Astrocyte (in vitro differentiated cells and primary cell): ENCODE measurements at regions not wholly inside any gene's neighbourhood (a gene's known extent, or its start where the extent isn't known, plus 50 kb on each side); places are given as distances from the start of the nearest gene placed in this dataset.
"Not testable (repeated sequence)": the region's sequence is repeated elsewhere in the genome, so short reads cannot be mapped to it uniquely, and the experiment has no call there.

ENCODE experiments used
- DNase-seq: peaks from one replicate; pipeline ENCODE4 v3.0.0-alpha.2; 2010; ENCODE audit warnings: low read depth
- FAIRE-seq: peaks from 2 replicates; lab custom pipeline; 2011; peaks lifted over from hg19 to GRCh38; lab: Jason Lieb, UNC
- H2AFZ ChIP-seq: 2 replicates; pipeline ENCODE4 v1.6.0; 2012; ENCODE audit warnings: low read depth, low read length, inconsistent platforms
- H3K27ac ChIP-seq: 2 replicates; pipeline ENCODE4 v1.5.1; 2011; ENCODE audit warnings: low read depth, low read length, inconsistent platforms
- H3K27me3 ChIP-seq: 2 replicates; pipeline ENCODE4 v1.6.0; 2011; ENCODE audit warnings: low read length, inconsistent platforms; ENCODE audit not compliant: insufficient read depth
- H3K36me3 ChIP-seq: 2 replicates; pipeline ENCODE4 v1.5.1; 2011; ENCODE audit warnings: low read length, inconsistent platforms; ENCODE audit not compliant: insufficient read depth
- H3K4me1 ChIP-seq: 2 replicates; pipeline ENCODE4 v1.5.1; 2011; ENCODE audit warnings: low read length, inconsistent platforms; ENCODE audit not compliant: insufficient read depth
- H3K4me2 ChIP-seq: 2 replicates; pipeline ENCODE4 v1.6.0; 2012; ENCODE audit warnings: low read length, inconsistent platforms
- H3K4me3 ChIP-seq: 2 replicates; pipeline ENCODE4 v1.5.1; 2011; ENCODE audit warnings: low read depth, mild to moderate bottlenecking, low read length, inconsistent platforms; ENCODE audit not compliant: insufficient read depth
- H3K79me2 ChIP-seq: 2 replicates; pipeline ENCODE4 v1.6.0; 2012; ENCODE audit warnings: mild to moderate bottlenecking, low read length, inconsistent platforms; ENCODE audit not compliant: insufficient read depth
- H3K9ac ChIP-seq: 2 replicates; pipeline ENCODE4 v1.6.0; 2012; ENCODE audit warnings: mild to moderate bottlenecking, low read length, inconsistent platforms
- H3K9me3 ChIP-seq: 2 replicates; pipeline ENCODE4 v1.5.1; 2012; ENCODE audit warnings: low read depth, mild to moderate bottlenecking, low read length, inconsistent platforms; ENCODE audit not compliant: insufficient read depth
- H4K20me1 ChIP-seq: 2 replicates; pipeline ENCODE4 v1.6.0; 2012; ENCODE audit warnings: low read length, inconsistent platforms; ENCODE audit not compliant: insufficient read depth
- H3K27ac Mint-ChIP-seq: one replicate; pipeline ENCODE4 v1.8.0; 2021; ENCODE audit warnings: mild to moderate bottlenecking, mixed read lengths; ENCODE audit not compliant: unreplicated experiment
- H3K27me3 Mint-ChIP-seq: one replicate; pipeline ENCODE4 v1.8.0; 2021; ENCODE audit warnings: low read depth, mixed read lengths; ENCODE audit not compliant: unreplicated experiment
- H3K36me3 Mint-ChIP-seq: one replicate; pipeline ENCODE4 v1.8.0; 2021; ENCODE audit warnings: low read depth, mixed read lengths; ENCODE audit not compliant: unreplicated experiment
- H3K4me1 Mint-ChIP-seq: one replicate; pipeline ENCODE4 v1.8.0; 2021; ENCODE audit warnings: low read depth, mixed read lengths; ENCODE audit not compliant: unreplicated experiment
- H3K4me3 Mint-ChIP-seq: one replicate; pipeline ENCODE4 v1.8.0; 2021; ENCODE audit warnings: mild to moderate bottlenecking, moderate library complexity, mixed read lengths; ENCODE audit not compliant: unreplicated experiment
- H3K9me3 Mint-ChIP-seq: one replicate; pipeline ENCODE4 v1.8.0; 2021; ENCODE audit warnings: mild to moderate bottlenecking, mixed read lengths; ENCODE audit not compliant: unreplicated experiment
- CTCF ChIP-seq: IDR thresholded peaks from 2 replicates; pipeline ENCODE4 v1.5.1; 2011; ENCODE audit warnings: low read depth, mild to moderate bottlenecking, inconsistent platforms, low read length, moderate library complexity; ENCODE audit not compliant: insufficient read depth
- EZH2 ChIP-seq: IDR thresholded peaks from 2 replicates; pipeline ENCODE4 v1.6.1; 2012; ENCODE audit warnings: mild to moderate bottlenecking, low read length, inconsistent platforms; ENCODE audit not compliant: insufficient read depth

GRCh38 chr12:28096649-28097048 is 93.6 kb upstream of the CCDC91 start:
- H3K27me3 ChIP-seq, result no peaks in the 10 kb centered on the region
- no peak overlapping the region for H3K27ac Mint-ChIP-seq
- H3K4me3 ChIP-seq, result no peak overlapping the region
- no peak overlapping the region for H3K4me2 ChIP-seq
- no peak for TF ChIP-seq EZH2
- TF ChIP-seq CTCF, result no peak
- FAIRE-seq (no peak), DNase-seq (no peak)
- peaks cover 5% of the 10 kb centered on the region for H3K4me1 Mint-ChIP-seq
- H3K79me2 ChIP-seq, result no peaks in the 10 kb centered on the region
- no peaks in the 10 kb centered on the region for H3K9me3 ChIP-seq
- no peak overlapping the region for H2AFZ ChIP-seq
- no peaks in the 10 kb centered on the region for H4K20me1 ChIP-seq
- no peaks in the 10 kb centered on the region for H3K27me3 Mint-ChIP-seq
- H3K4me1 ChIP-seq, result no peaks in the 10 kb centered on the region
- no peak overlapping the region for H3K9ac ChIP-seq
- no peak overlapping the region for H3K4me3 Mint-ChIP-seq
- H3K9me3 Mint-ChIP-seq, result no peaks in the 10 kb centered on the region
- no peaks in the 10 kb centered on the region for H3K36me3 Mint-ChIP-seq
- no peaks in the 10 kb centered on the region for H3K36me3 ChIP-seq
- no peak overlapping the region for H3K27ac ChIP-seq

- no peak overlapping the region for H3K4me3 ChIP-seq
- H3K36me3 ChIP-seq, result no peaks in the 10 kb centered on the region
- H4K20me1 ChIP-seq, result no peaks in the 10 kb centered on the region
- H3K4me1 Mint-ChIP-seq, result peaks cover 5% of the 10 kb centered on the region
- no peaks in the 10 kb centered on the region for H3K9me3 ChIP-seq
- no peaks in the 10 kb centered on the region for H3K27me3 ChIP-seq
- H3K9ac ChIP-seq, result no peak overlapping the region
- no peak overlapping the region for H2AFZ ChIP-seq
- H3K27ac ChIP-seq, result no peak overlapping the region
- H3K9me3 Mint-ChIP-seq, result no peaks in the 10 kb centered on the region
- H3K79me2 ChIP-seq, result no peaks in the 10 kb centered on the region
- TF ChIP-seq CTCF (no peak), EZH2 (no peak)
- FAIRE-seq (no peak), DNase-seq (no peak)
- no peak overlapping the region for H3K4me3 Mint-ChIP-seq
- no peak overlapping the region for H3K4me2 ChIP-seq
- H3K36me3 Mint-ChIP-seq, result no peaks in the 10 kb centered on the region
- no peak overlapping the region for H3K27ac Mint-ChIP-seq
- H3K4me1 ChIP-seq, result no peaks in the 10 kb centered on the region
- H3K27me3 Mint-ChIP-seq, result no peaks in the 10 kb centered on the region
Measured at GRCh38 chr12:28097221-28097620, 93.0 kb upstream of the CCDC91 start.

- not testable (repeated sequence) for H3K36me3 ChIP-seq, H3K27me3 ChIP-seq, H3K4me3 Mint-ChIP-seq, H3K9me3 ChIP-seq, FAIRE-seq, H3K9me3 Mint-ChIP-seq, H3K4me3 ChIP-seq, H3K4me1 ChIP-seq, H3K27ac Mint-ChIP-seq, DNase-seq, H4K20me1 ChIP-seq, H3K4me1 Mint-ChIP-seq, H3K4me2 ChIP-seq, H3K79me2 ChIP-seq, H3K36me3 Mint-ChIP-seq, H3K27me3 Mint-ChIP-seq, H3K9ac ChIP-seq, H2AFZ ChIP-seq, H3K27ac ChIP-seq
Measured at GRCh38 chr12:28099245-28099644, 91.0 kb upstream of the CCDC91 start.
